PC-3 (cell line): ENCODE measurements at regions not wholly inside any gene's neighbourhood (a gene's known extent, or its start where the extent isn't known, plus 50 kb on each side); places are given as distances from the start of the nearest gene placed in this dataset.

Source experiments
- ATAC-seq: fragments of 200-7000 bp; cut with Tn5 transposase; 2 replicates; pipeline ENCODE4 v1.9.1; 2020; ENCODE audit warnings: mild to moderate bottlenecking, moderate library complexity
- BruUV-seq: library from RNA; stranded (reverse); fragments of 400-500 nt; replicated peaks from 2 replicates; lab custom pipeline; 2021; lab: Mats Ljungman, UMichigan
- CTCF ChIA-PET: fragments of 300-600 bp; sonication (Branson Sonifier 250); formaldehyde crosslinking; loops from one replicate; lab custom pipeline; 2022; ENCODE audit warnings: antibody characterized with exemption; lab: Charles Lee
- POLR2A ChIA-PET: fragments of 300-600 bp; sonication (Branson Sonifier 250); formaldehyde crosslinking; loops from one replicate; lab custom pipeline; 2022; ENCODE audit warnings: antibody characterized with exemption; ENCODE audit not compliant: unreplicated experiment; lab: Charles Lee
- DNase-seq: peaks from one replicate; pipeline ENCODE4 v3.0.0-alpha.2; 2015
- H2AFZ ChIP-seq: fragments of 300-600 bp; sonication (generic); 2 replicates; pipeline ENCODE4 v1.6.0; 2016; ENCODE audit warnings: antibody characterized with exemption, low read length
- H3F3A ChIP-seq: fragments of 300-600 bp; sonication (generic); one replicate; pipeline ENCODE4 v1.6.0; 2017; ENCODE audit warnings: antibody characterized with exemption, low read length, control low read depth, mild to moderate bottlenecking; ENCODE audit not compliant: unreplicated experiment
- H3K27ac ChIP-seq: fragments of 300-600 bp; sonication (generic); 2 replicates; pipeline ENCODE4 v1.5.1; 2016; ENCODE audit warnings: mild to moderate bottlenecking, low read length
- H3K27me3 ChIP-seq: fragments of 300-600 bp; sonication (generic); 2 replicates; pipeline ENCODE4 v1.6.1; 2016; ENCODE audit warnings: low read length, mixed read lengths
- H3K36me3 ChIP-seq: fragments of 300-600 bp; sonication (generic); 2 replicates; pipeline ENCODE4 v1.6.1; 2016; ENCODE audit warnings: low read depth, mixed run types, low read length, mixed read lengths
- H3K4me1 ChIP-seq: fragments of 300-600 bp; sonication (generic); 2 replicates; pipeline ENCODE4 v1.5.1; 2016; ENCODE audit warnings: low read length; ENCODE audit not compliant: insufficient read depth
- H3K4me2 ChIP-seq: fragments of 300-600 bp; sonication (generic); 2 replicates; pipeline ENCODE4 v1.6.0; 2016; ENCODE audit warnings: low read length
- H3K4me3 ChIP-seq: fragments of 300-600 bp; sonication (generic); 2 replicates; pipeline ENCODE4 v1.5.1; 2016; ENCODE audit warnings: mild to moderate bottlenecking, low read length, mixed read lengths
- H3K79me2 ChIP-seq: fragments of 300-600 bp; sonication (generic); 2 replicates; pipeline ENCODE4 v1.6.1; 2017; ENCODE audit warnings: low read length, mixed read lengths
- H3K9ac ChIP-seq: fragments of 300-600 bp; sonication (generic); 2 replicates; pipeline ENCODE4 v1.6.0; 2016; ENCODE audit warnings: mild to moderate bottlenecking, low read length
- H3K9me2 ChIP-seq: fragments of 300-600 bp; sonication (generic); replicated peaks from 2 replicates; pipeline ENCODE4 v1.6.1; 2016; ENCODE audit warnings: mixed run types, low read length, mixed read lengths
- H3K9me3 ChIP-seq: fragments of 300-600 bp; sonication (generic); 2 replicates; pipeline ENCODE4 v1.6.1; 2016; ENCODE audit warnings: low read length, mixed read lengths
- H4K20me1 ChIP-seq: fragments of 300-600 bp; sonication (generic); 2 replicates; pipeline ENCODE4 v1.6.1; 2016; ENCODE audit warnings: low read length, mixed read lengths
- CTCF ChIP-seq: fragments of 300-600 bp; sonication (generic); conservative IDR thresholded peaks from 2 replicates; pipeline ENCODE4 v1.5.1; 2017; ENCODE audit warnings: antibody characterized with exemption, low read depth, mild to moderate bottlenecking, low read length
- EZH2 ChIP-seq: fragments of 300-600 bp; sonication (generic); IDR thresholded peaks from one replicate; pipeline ENCODE4 v1.6.1; 2017; ENCODE audit warnings: antibody characterized with exemption, mild to moderate bottlenecking, low read length; ENCODE audit not compliant: unreplicated experiment
- EZH2phosphoT487 ChIP-seq: fragments of 300-600 bp; sonication (generic); IDR thresholded peaks from 2 replicates; pipeline ENCODE4 v1.6.1; 2018; ENCODE audit warnings: mild to moderate bottlenecking, antibody characterized with exemption, low read length, borderline replicate concordance
- intact Hi-C: fragments of 100-400 bp; cut with micrococcal nuclease; formaldehyde crosslinking; loops from 2 replicates; pipeline ENCODE4 v1.9.0; 2023

- Histone ChIP-seq H3K36me3 (no peaks in the 10 kb centered on the region), H3K4me2 (no peak overlapping the region), H3K9ac (no peak overlapping the region), H2AFZ (no peak overlapping the region), H3K4me3 (no peak overlapping the region), H3K9me2 (no peaks in the 10 kb centered on the region), H3K9me3 (no peaks in the 10 kb centered on the region), H3K79me2 (no peaks in the 10 kb centered on the region), H3F3A (no peaks in the 10 kb centered on the region), H3K4me1 (no peaks in the 10 kb centered on the region), H3K27ac (no peak overlapping the region), H3K27me3 (peaks cover 12% of the 10 kb centered on the region; the same call in 1 of the 2 replicates), H4K20me1 (no peaks in the 10 kb centered on the region)
- ChIA-PET CTCF (no interaction called here), POLR2A (no interaction called here)
- TF ChIP-seq EZH2: no peak
- no peak for TF ChIP-seq CTCF
- no peak for TF ChIP-seq EZH2phosphoT487
- DNase-seq: no peak
- BruUV-seq: no TSS peak
- no peak for ATAC-seq
- intact Hi-C loops: no loop called here
Observed at GRCh38 chr14:62470935-62471334, 574.3 kb downstream of the KCNH5 start.

DNA sequence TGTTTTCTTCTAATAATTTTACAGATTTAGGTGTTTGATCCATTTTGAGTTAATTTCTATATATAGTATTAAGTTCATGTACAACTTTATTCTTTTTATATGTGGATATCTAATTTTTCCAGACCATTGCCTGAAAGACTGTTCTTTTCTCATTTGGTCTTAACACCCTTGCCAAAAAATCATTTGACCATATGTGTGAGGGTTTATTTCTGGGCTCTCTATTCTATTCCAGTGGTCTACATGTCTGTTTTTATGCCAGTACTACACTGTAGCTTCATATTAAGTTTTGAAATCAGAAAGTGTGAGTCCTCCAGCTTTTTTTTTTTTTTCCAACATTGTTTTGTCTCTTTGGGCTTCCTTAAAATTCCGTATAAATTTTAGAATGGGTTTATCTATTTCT is 554.1 kb downstream of the KCNH5 start:
- Histone ChIP-seq H3K4me1 (no peaks in the 10 kb centered on the region), H3K27me3 (0 out of 2 replicates have a peak, but pooled peaks cover 9% of the 10 kb centered on the region), H3K4me2 (no peak overlapping the region), H3K9ac (no peak overlapping the region), H4K20me1 (no peaks in the 10 kb centered on the region), H3K9me2 (no peaks in the 10 kb centered on the region), H2AFZ (no peak overlapping the region), H3K27ac (no peak overlapping the region), H3K9me3 (no peaks in the 10 kb centered on the region; the same call in 1 of the 2 replicates), H3K36me3 (no peaks in the 10 kb centered on the region), H3K79me2 (no peaks in the 10 kb centered on the region), H3F3A (no peaks in the 10 kb centered on the region), H3K4me3 (no peak overlapping the region)
- TF ChIP-seq CTCF: no peak
- no peak for TF ChIP-seq EZH2phosphoT487
- TF ChIP-seq EZH2: no peak
- no peak for DNase-seq
- BruUV-seq: no TSS peak
- ChIA-PET POLR2A (no interaction called here), CTCF (no interaction called here)
- no peak for ATAC-seq
- intact Hi-C loops: no loop called here

DNA sequence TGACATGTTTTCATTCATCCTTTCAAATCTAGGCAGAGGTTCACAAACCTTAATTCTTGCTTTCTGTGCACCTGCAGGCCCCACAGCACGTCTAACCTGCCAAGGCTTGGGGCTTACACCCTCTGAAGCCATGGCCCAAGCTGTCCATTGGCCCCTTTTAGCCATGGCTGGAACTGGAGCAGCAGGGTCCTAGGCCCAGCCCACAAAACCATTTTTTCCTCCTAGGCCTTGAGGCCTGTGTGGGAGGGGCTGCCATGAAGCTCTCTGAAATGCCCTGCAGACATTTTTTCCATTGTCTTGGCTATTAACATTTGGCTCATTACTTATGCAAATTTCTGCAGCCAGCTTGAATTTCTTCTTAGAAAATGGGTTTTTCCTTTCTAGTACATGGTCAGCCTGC is 547.5 kb downstream of the KCNH5 start:
- no peak overlapping the region for H3K9ac ChIP-seq
- DNase-seq: no peak
- H3K79me2 ChIP-seq: no peaks in the 10 kb centered on the region
- H3K27ac ChIP-seq: no peak overlapping the region
- no peaks in the 10 kb centered on the region for H3K36me3 ChIP-seq
- ChIA-PET POLR2A (no interaction called here), CTCF (no interaction called here)
- no peaks in the 10 kb centered on the region for H3K4me1 ChIP-seq
- no peak for TF ChIP-seq EZH2
- TF ChIP-seq EZH2phosphoT487: no peak
- no peak for TF ChIP-seq CTCF
- ATAC-seq: no peak
- no peak overlapping the region for H3K4me2 ChIP-seq
- H2AFZ ChIP-seq: no peak overlapping the region
- BruUV-seq: no TSS peak
- H3K4me3 ChIP-seq: no peak overlapping the region
- peaks cover 11% of the 10 kb centered on the region; the same call in 1 of the 2 replicates for H3K9me3 ChIP-seq
- H3K9me2 ChIP-seq: no peaks in the 10 kb centered on the region
- intact Hi-C loops: no loop called here
- H3F3A ChIP-seq: no peaks in the 10 kb centered on the region
- H3K27me3 ChIP-seq: no peaks in the 10 kb centered on the region
- no peaks in the 10 kb centered on the region for H4K20me1 ChIP-seq
